ENCODE measurements at regions not wholly inside any gene's neighbourhood (a gene's known extent, or its start where the extent isn't known, plus 50 kb on each side); places are given as distances from the start of the nearest gene placed in this dataset.

GRCh38 chr20:1827510-1827973 is 67.7 kb upstream of the SIRPA start:
- BruUV-seq (replicated peaks): no TSS peak
- POLR2A ChIA-PET: interaction anchor here (0.6 kb wide), 1 partner anchor 466 kb away, joined by 3 read pairs; no protein-coding TSS in a partner anchor

GRCh38 chr20:1825938-1826445 is 69.2 kb upstream of the SIRPA start:
- H3K4me3 ChIP-seq (ENCODE audit: low read depth, low read length, poor library complexity, severe bottlenecking): no peak overlapping the region

More at GRCh38 chr20:1827510-1827973, 67.7 kb upstream of the SIRPA start:
- no peak for DNase-seq (ENCODE audit: low spot score)
- Histone ChIP-seq H3K36me3 (ENCODE audit: insufficient read depth, low read length) (no peaks in the 10 kb centered on the region), H3K9me2 (ENCODE audit: insufficient read depth, low read length) (no peaks in the 10 kb centered on the region), H3K79me2 (ENCODE audit: insufficient read depth, low read depth, low read length) (no peaks in the 10 kb centered on the region), H3K4me3 (ENCODE audit: low read depth, low read length, poor library complexity, severe bottlenecking) (no peak overlapping the region), H3K27ac (ENCODE audit: low read depth, low read length, poor library complexity, severe bottlenecking) (no peak overlapping the region), H4K20me1 (ENCODE audit: insufficient read depth, low read length) (no peaks in the 10 kb centered on the region), H3K4me2 (ENCODE audit: low read length) (no peak overlapping the region), H3K4me1 (ENCODE audit: insufficient read depth, low read length, poor library complexity, severe bottlenecking) (no peaks in the 10 kb centered on the region), H3K9me3 (ENCODE audit: low read length) (0 out of 2 replicates have a peak, but pooled peaks cover 8% of the 10 kb centered on the region), H2AFZ (ENCODE audit: low read length) (no peak overlapping the region)
- CTCF ChIA-PET (ENCODE audit: unreplicated experiment): no interaction called here
- TF ChIP-seq CTCF (conservative IDR thresholded peaks at IDR 0.05; ENCODE audit: low read length): no peak
- no peak for TF ChIP-seq EZH2phosphoT487 (IDR thresholded peaks at IDR 0.05; ENCODE audit: borderline replicate concordance, low read depth, low read length)
- intact Hi-C loops (cut with micrococcal nuclease; ENCODE audit: unreplicated experiment): no loop called here

More at GRCh38 chr20:1825938-1826445, 69.2 kb upstream of the SIRPA start:
- H3K27ac ChIP-seq (ENCODE audit: low read depth, low read length, poor library complexity, severe bottlenecking): no peak overlapping the region
- TF ChIP-seq CTCF (conservative IDR thresholded peaks at IDR 0.05; ENCODE audit: low read length): no peak
- no peak for TF ChIP-seq EZH2phosphoT487 (IDR thresholded peaks at IDR 0.05; ENCODE audit: borderline replicate concordance, low read depth, low read length)
- no TSS peak for BruUV-seq (replicated peaks)
- ChIA-PET CTCF (ENCODE audit: unreplicated experiment) (no interaction called here), POLR2A (no interaction called here)
- no peaks in the 10 kb centered on the region for H3K36me3 ChIP-seq (ENCODE audit: insufficient read depth, low read length)
- intact Hi-C loops (cut with micrococcal nuclease; ENCODE audit: unreplicated experiment): no loop called here
- H3K9me2 ChIP-seq (ENCODE audit: insufficient read depth, low read length): no peaks in the 10 kb centered on the region
- peaks cover 13% of the 10 kb centered on the region; the same call in 1 of the 2 replicates for H3K9me3 ChIP-seq (ENCODE audit: low read length)
- no peaks in the 10 kb centered on the region for H3K4me1 ChIP-seq (ENCODE audit: insufficient read depth, low read length, poor library complexity, severe bottlenecking)
- H3K4me2 ChIP-seq (ENCODE audit: low read length): no peak overlapping the region
- no peak for DNase-seq (ENCODE audit: low spot score)
- H4K20me1 ChIP-seq (ENCODE audit: insufficient read depth, low read length): no peaks in the 10 kb centered on the region
- no peaks in the 10 kb centered on the region for H3K79me2 ChIP-seq (ENCODE audit: insufficient read depth, low read depth, low read length)
- H2AFZ ChIP-seq (ENCODE audit: low read length): no peak overlapping the region
